H1 (cell line): ENCODE measurements at regions not wholly inside any gene's neighbourhood (a gene's known extent, or its start where the extent isn't known, plus 50 kb on each side); places are given as distances from the start of the nearest gene placed in this dataset.

Source experiments
- CTCF ChIA-PET: fragments of 300-600 bp; sonication (Branson Sonifier 250); formaldehyde crosslinking; loops from one replicate; lab custom pipeline; 2021; ENCODE audit not compliant: partially characterized antibody; lab: Charles Lee
- POLR2A ChIA-PET: fragments of 300-600 bp; sonication (Branson Sonifier 250); formaldehyde crosslinking; loops from one replicate; lab custom pipeline; 2021; ENCODE audit warnings: inconsistent platforms; ENCODE audit not compliant: partially characterized antibody; lab: Charles Lee
- DNase-seq, 2 experiments: peaks; one replicate each; pipeline versions ENCODE4 v3.0.0 to v3.0.0-alpha.2; 2010 to 2022; ENCODE audit warnings: low spot score in 2 of 2, low read depth in 1 of 2, mixed read lengths in 1 of 2
- FAIRE-seq: peaks from 2 replicates; lab custom pipeline; 2011; peaks lifted over from hg19 to GRCh38; lab: Jason Lieb, UNC
- H2AFZ ChIP-seq: 2 replicates; pipeline ENCODE4 v1.8.1; 2012; ENCODE audit warnings: low read length, inconsistent platforms
- H2AK5ac ChIP-seq: 2 replicates; pipeline ENCODE4 v1.6.1; 2013; ENCODE audit warnings: low read depth, low read length
- H2BK120ac ChIP-seq: replicated peaks from 2 replicates; pipeline ENCODE3; 2013; ENCODE audit warnings: low read depth, low read length, inconsistent platforms
- H2BK12ac ChIP-seq: 2 replicates; pipeline ENCODE4 v1.6.1; 2013; ENCODE audit warnings: low read depth, low read length
- H2BK15ac ChIP-seq: 2 replicates; pipeline ENCODE4 v1.6.1; 2013; ENCODE audit warnings: low read length
- H2BK20ac ChIP-seq: 2 replicates; pipeline ENCODE4 v1.6.1; 2013; ENCODE audit warnings: low read length
- H2BK5ac ChIP-seq: 2 replicates; pipeline ENCODE4 v1.6.1; 2013; ENCODE audit warnings: low read depth, low read length
- H3K14ac ChIP-seq: 2 replicates; pipeline ENCODE4 v1.6.1; 2013; ENCODE audit warnings: inconsistent platforms; ENCODE audit not compliant: insufficient read length
- H3K18ac ChIP-seq: 2 replicates; pipeline ENCODE4 v1.6.1; 2013; ENCODE audit warnings: low read length; ENCODE audit errors: extremely low read depth
- H3K23ac ChIP-seq: 2 replicates; pipeline ENCODE4 v1.6.1; 2013; ENCODE audit warnings: inconsistent platforms; ENCODE audit not compliant: insufficient read length
- H3K23me2 ChIP-seq: 2 replicates; pipeline ENCODE4 v1.6.1; 2013; ENCODE audit warnings: low read depth, low read length
- H3K27ac ChIP-seq: 2 replicates; pipeline ENCODE4 v1.6.1; 2011; ENCODE audit warnings: low read depth, low read length, inconsistent platforms
- H3K27me3 ChIP-seq, 4 experiments: replicated peaks in 1 of 4; 1 replicate in 1 of 4; 2 replicates in 3 of 4; pipeline versions ENCODE4 v1.6.1 to v1.8.1; 2011 to 2013; ENCODE audit warnings: low read length in 3 of 4, mild to moderate bottlenecking in 3 of 4, inconsistent platforms in 2 of 4, mixed read lengths in 2 of 4, moderate library complexity in 1 of 4; ENCODE audit not compliant: control insufficient read depth in 3 of 4, insufficient read depth in 3 of 4; ENCODE audit errors: extremely low read depth in 1 of 4
- H3K36me3 ChIP-seq, 4 experiments: 2 replicates each; pipeline versions ENCODE4 v1.6.1 to v1.8.1; 2011 to 2013; ENCODE audit warnings: mild to moderate bottlenecking in 4 of 4, low read length in 3 of 4, moderate library complexity in 2 of 4, control low read depth in 1 of 4, inconsistent platforms in 1 of 4; ENCODE audit not compliant: insufficient read depth in 4 of 4, control insufficient read depth in 2 of 4
- H3K4ac ChIP-seq: replicated peaks from 2 replicates; pipeline ENCODE3; 2013; ENCODE audit warnings: low read length, low read depth, mixed read lengths, inconsistent platforms; ENCODE audit not compliant: insufficient read length
- H3K4me1 ChIP-seq, 4 experiments: replicated peaks in 1 of 4; 1 replicate in 1 of 4; 2 replicates in 3 of 4; pipeline versions ENCODE4 v1.6.1 to v1.8.1; 2011 to 2013; ENCODE audit warnings: low read length in 3 of 4, inconsistent platforms in 2 of 4, mixed read lengths in 1 of 4; ENCODE audit not compliant: insufficient read depth in 4 of 4, control insufficient read depth in 3 of 4
- H3K4me2 ChIP-seq, 2 experiments: 2 replicates each; pipeline versions ENCODE4 v1.6.1 to v1.8.1; 2011 to 2013; ENCODE audit warnings: low read depth in 2 of 2, low read length in 2 of 2, control low read depth in 1 of 2, inconsistent platforms in 1 of 2, mild to moderate bottlenecking in 1 of 2; ENCODE audit not compliant: insufficient read depth in 1 of 2
- H3K4me3 ChIP-seq, 4 experiments: fragments of 200-600, 300-600 bp in 1 of 4; sonication (generic), shearing (Covaris generic), sonication (Bioruptor Twin) in 1 of 4; 2 replicates each; pipeline versions ENCODE4 v1.5.1 to v1.8.1; 2011 to 2016; ENCODE audit warnings: low read length in 4 of 4, low read depth in 3 of 4, control low read depth in 2 of 4, inconsistent platforms in 2 of 4, mild to moderate bottlenecking in 2 of 4, mixed read lengths in 1 of 4, moderate library complexity in 1 of 4; ENCODE audit not compliant: insufficient read depth in 2 of 4; ENCODE audit errors: extremely low read depth in 1 of 4
- H3K56ac ChIP-seq: replicated peaks from 2 replicates; pipeline ENCODE3; 2013; ENCODE audit warnings: low read depth, mild to moderate bottlenecking, mixed read lengths, low read length, inconsistent platforms; ENCODE audit not compliant: insufficient read length
- H3K79me1 ChIP-seq: 2 replicates; pipeline ENCODE4 v1.6.1; 2013; ENCODE audit warnings: low read depth, low read length, control low read depth
- H3K79me2 ChIP-seq, 2 experiments: 2 replicates each; pipeline versions ENCODE4 v1.6.1 to v1.8.1; 2012 to 2013; ENCODE audit warnings: low read length in 2 of 2, mild to moderate bottlenecking in 2 of 2, inconsistent platforms in 1 of 2; ENCODE audit not compliant: insufficient read depth in 2 of 2, control insufficient read depth in 1 of 2
- H3K9ac ChIP-seq, 4 experiments: replicated peaks in 1 of 4; 1 replicate in 1 of 4; 2 replicates in 3 of 4; pipeline versions ENCODE4 v1.6.1 to v1.8.1; 2011 to 2013; ENCODE audit warnings: low read depth in 3 of 4, low read length in 3 of 4, control low read depth in 2 of 4, mild to moderate bottlenecking in 2 of 4, moderate library complexity in 2 of 4, inconsistent platforms in 1 of 4; ENCODE audit errors: extremely low read depth in 1 of 4
- H3K9me3 ChIP-seq, 2 experiments: 2 replicates each; pipeline versions ENCODE4 v1.6.1 to v1.8.1; 2012 to 2013; ENCODE audit warnings: mild to moderate bottlenecking in 2 of 2, moderate library complexity in 2 of 2, control low read depth in 1 of 2, inconsistent platforms in 1 of 2, low read depth in 1 of 2, low read length in 1 of 2, mixed read lengths in 1 of 2; ENCODE audit not compliant: insufficient read depth in 2 of 2
- H4K20me1 ChIP-seq, 2 experiments: replicated peaks in 1 of 2; 2 replicates each; pipeline versions ENCODE3 to v1.8.1; 2011 to 2013; ENCODE audit warnings: inconsistent platforms in 2 of 2, low read length in 2 of 2, mild to moderate bottlenecking in 1 of 2; ENCODE audit not compliant: insufficient read depth in 2 of 2, control insufficient read depth in 1 of 2
- H4K5ac ChIP-seq: 2 replicates; pipeline ENCODE4 v1.6.1; 2013; ENCODE audit warnings: low read length, low read depth, mixed read lengths, inconsistent platforms; ENCODE audit not compliant: insufficient read length
- H4K8ac ChIP-seq: 2 replicates; pipeline ENCODE4 v1.8.0; 2013; ENCODE audit warnings: mild to moderate bottlenecking, moderate library complexity, low read length, inconsistent platforms; ENCODE audit not compliant: insufficient read depth; ENCODE audit errors: extremely low read depth
- H4K91ac ChIP-seq: replicated peaks from 2 replicates; pipeline ENCODE3; 2013; ENCODE audit warnings: low read length, mixed read lengths, inconsistent platforms; ENCODE audit not compliant: insufficient read length
- BACH1 ChIP-seq: IDR thresholded peaks from 2 replicates; pipeline ENCODE4 v1.6.1; 2012; ENCODE audit warnings: low read length, improper control_type of control experiment
- BCL11A ChIP-seq, 2 experiments: IDR thresholded peaks; one replicate each; pipeline ENCODE4 v1.6.1; 2011; ENCODE audit warnings: low read depth in 2 of 2, low read length in 2 of 2, mild to moderate bottlenecking in 2 of 2
- BRCA1 ChIP-seq: IDR thresholded peaks from 2 replicates; pipeline ENCODE4 v1.6.1; 2012; ENCODE audit warnings: low read depth, low read length, improper control_type of control experiment
- CBX5 ChIP-seq: fragments of 300-800, 300-1000 bp; sonication (generic); IDR thresholded peaks from 2 replicates; pipeline ENCODE4 v1.7.1; 2016; ENCODE audit warnings: antibody characterized with exemption, low read length, low read depth
- CEBPB ChIP-seq: IDR thresholded peaks from 2 replicates; pipeline ENCODE4 v1.6.1; 2012; ENCODE audit warnings: low read depth, low read length
- CHD1 ChIP-seq: IDR thresholded peaks from 2 replicates; pipeline ENCODE4 v1.6.1; 2012; ENCODE audit warnings: low read depth, low read length, improper control_type of control experiment
- E2F6 ChIP-seq: IDR thresholded peaks from 2 replicates; pipeline ENCODE4 v1.6.1; 2012; ENCODE audit warnings: inconsistent platforms
- FOSL1 ChIP-seq: IDR thresholded peaks from 2 replicates; pipeline ENCODE4 v1.6.1; 2011; ENCODE audit warnings: mild to moderate bottlenecking, low read depth, low read length, moderate library complexity; ENCODE audit not compliant: insufficient read depth
- JUN ChIP-seq: IDR thresholded peaks from 2 replicates; pipeline ENCODE4 v1.6.1; 2011; ENCODE audit warnings: low read depth, mild to moderate bottlenecking, improper control_type of control experiment, low read length
- MAX ChIP-seq: IDR thresholded peaks from 2 replicates; pipeline ENCODE4 v1.6.1; 2012; ENCODE audit warnings: inconsistent platforms
- RBBP5 ChIP-seq: IDR thresholded peaks from 2 replicates; pipeline ENCODE4 v1.7.1; 2012; ENCODE audit warnings: low read depth, mild to moderate bottlenecking, inconsistent platforms, low read length, moderate library complexity, borderline replicate concordance
- SAP30 ChIP-seq: fragments of 300-600 bp; sonication (generic); IDR thresholded peaks from 2 replicates; pipeline ENCODE4 v1.7.1; 2012; ENCODE audit warnings: low read length, moderate library complexity, mild to moderate bottlenecking, inconsistent platforms; ENCODE audit not compliant: insufficient read depth, insufficient replicate concordance
- SIN3A ChIP-seq, 2 experiments: IDR thresholded peaks in 1 of 2; conservative IDR thresholded peaks in 1 of 2; 2 replicates each; pipeline ENCODE4 v1.6.1; 2011 to 2012; ENCODE audit warnings: low read length in 2 of 2, improper control_type of control experiment in 1 of 2, low read depth in 1 of 2, mild to moderate bottlenecking in 1 of 2
- USF2 ChIP-seq: IDR thresholded peaks from 2 replicates; pipeline ENCODE4 v1.6.1; 2011; ENCODE audit warnings: low read length, improper control_type of control experiment

- H3K9me3 ChIP-seq, result no peaks in the 10 kb centered on the region
- H4K20me1 ChIP-seq, result no peaks in the 10 kb centered on the region
- no peak overlapping the region for H2AFZ ChIP-seq
- H3K56ac ChIP-seq, result no peak overlapping the region
- H3K9ac ChIP-seq, result no peak overlapping the region
- DNase-seq, result no peak
- POLR2A ChIA-PET, result no interaction called here
- CTCF ChIA-PET, result no interaction called here
- H3K4ac ChIP-seq, result no peak overlapping the region
- no peak overlapping the region for H3K14ac ChIP-seq
- H2BK20ac ChIP-seq, result no peak overlapping the region
- H3K4me2 ChIP-seq, result no peak overlapping the region
- H3K79me2 ChIP-seq, result no peaks in the 10 kb centered on the region
- no peak overlapping the region for H3K23ac ChIP-seq
- H3K23me2 ChIP-seq, result no peaks in the 10 kb centered on the region
- H2BK5ac ChIP-seq, result no peak overlapping the region
- no peaks in the 10 kb centered on the region for H3K79me1 ChIP-seq
- H3K27me3 ChIP-seq, result no peaks in the 10 kb centered on the region
- no peak overlapping the region for H3K18ac ChIP-seq
- H2BK12ac ChIP-seq, result no peak overlapping the region
- H4K91ac ChIP-seq, result no peak overlapping the region
- H3K36me3 ChIP-seq, result peaks cover 0 to 2% (median 0%) of the 10 kb centered on the region in 4 experiments; a peak in 1 of 8 replicates
- H3K4me3 ChIP-seq, result no peak overlapping the region
- no peak overlapping the region for H2BK15ac ChIP-seq
- H4K5ac ChIP-seq, result no peak overlapping the region
- FAIRE-seq, result no peak
- no peak overlapping the region for H3K27ac ChIP-seq
- no peak overlapping the region for H2AK5ac ChIP-seq
- no peaks in the 10 kb centered on the region for H3K4me1 ChIP-seq
- H2BK120ac ChIP-seq, result no peak overlapping the region
- no peak overlapping the region for H4K8ac ChIP-seq
- TF ChIP-seq E2F6, result no peak
- no peak for TF ChIP-seq BRCA1
- TF ChIP-seq SIN3A (conservative IDR thresholded peaks at IDR 0.05 in 1 of 2, IDR thresholded peaks at IDR 0.05 in 1 of 2; ENCODE audit: low read depth in 1 of 2, low read length in 2 of 2), result no peak
- TF ChIP-seq RBBP5, result no peak
- TF ChIP-seq CEBPB, result no peak
- no peak for TF ChIP-seq BCL11A (IDR thresholded peaks at IDR 0.05; ENCODE audit: low read depth in 2 of 2, low read length in 2 of 2)
- no peak for TF ChIP-seq CBX5
- no peak for TF ChIP-seq USF2
- TF ChIP-seq SAP30, result no peak
- no peak for TF ChIP-seq MAX
- no peak for TF ChIP-seq CHD1
- TF ChIP-seq JUN, result no peak
- TF ChIP-seq BACH1, result no peak
- TF ChIP-seq FOSL1, result no peak
Observed at GRCh38 chr5:166024970-166025369, 2266.5 kb upstream of the WWC1 start.
